ENCODE measurements at regions not wholly inside any gene's neighbourhood (a gene's known extent, or its start where the extent isn't known, plus 50 kb on each side); places are given as distances from the start of the nearest gene placed in this dataset.

GRCh38 chr14:85873006-85873405 lies 343.1 kb downstream of the FLRT2 start:
- TF ChIP-seq CTCF (IDR thresholded peaks at IDR 0.05) (no peak), POLR2A (IDR thresholded peaks at IDR 0.05) (no peak)

All from esophagus squamous epithelium (tissue), 4 donors.